ENCODE measurements at regions not wholly inside any gene's neighbourhood (a gene's known extent, or its start where the extent isn't known, plus 50 kb on each side); places are given as distances from the start of the nearest gene placed in this dataset.
"Not testable (repeated sequence)": the region's sequence is repeated elsewhere in the genome, so short reads cannot be mapped to it uniquely, and the experiment has no call there.

DNA sequence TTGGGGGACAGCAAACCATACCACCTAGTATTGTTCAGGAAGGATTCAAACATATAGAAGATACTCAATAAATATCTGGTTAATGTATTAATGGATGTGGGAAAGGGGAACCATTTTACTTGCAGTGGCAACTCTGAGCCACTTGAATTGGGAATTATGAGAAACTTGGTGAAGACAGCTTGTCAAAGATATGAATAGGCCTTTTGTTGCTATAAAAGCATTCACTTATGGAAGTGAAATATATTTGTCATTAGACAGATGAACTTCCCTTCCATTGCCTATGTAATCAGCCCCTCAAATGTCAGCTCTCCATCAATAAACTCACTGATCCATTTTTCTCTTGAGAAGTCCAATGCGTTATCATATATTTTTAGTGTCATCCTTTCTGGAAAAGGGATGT lies 56.1 kb downstream of the GPR85 start:
- no peak overlapping the region for H3K4me3 ChIP-seq (ENCODE audit: low read depth, low read length)
- TF ChIP-seq, protein P1, sequence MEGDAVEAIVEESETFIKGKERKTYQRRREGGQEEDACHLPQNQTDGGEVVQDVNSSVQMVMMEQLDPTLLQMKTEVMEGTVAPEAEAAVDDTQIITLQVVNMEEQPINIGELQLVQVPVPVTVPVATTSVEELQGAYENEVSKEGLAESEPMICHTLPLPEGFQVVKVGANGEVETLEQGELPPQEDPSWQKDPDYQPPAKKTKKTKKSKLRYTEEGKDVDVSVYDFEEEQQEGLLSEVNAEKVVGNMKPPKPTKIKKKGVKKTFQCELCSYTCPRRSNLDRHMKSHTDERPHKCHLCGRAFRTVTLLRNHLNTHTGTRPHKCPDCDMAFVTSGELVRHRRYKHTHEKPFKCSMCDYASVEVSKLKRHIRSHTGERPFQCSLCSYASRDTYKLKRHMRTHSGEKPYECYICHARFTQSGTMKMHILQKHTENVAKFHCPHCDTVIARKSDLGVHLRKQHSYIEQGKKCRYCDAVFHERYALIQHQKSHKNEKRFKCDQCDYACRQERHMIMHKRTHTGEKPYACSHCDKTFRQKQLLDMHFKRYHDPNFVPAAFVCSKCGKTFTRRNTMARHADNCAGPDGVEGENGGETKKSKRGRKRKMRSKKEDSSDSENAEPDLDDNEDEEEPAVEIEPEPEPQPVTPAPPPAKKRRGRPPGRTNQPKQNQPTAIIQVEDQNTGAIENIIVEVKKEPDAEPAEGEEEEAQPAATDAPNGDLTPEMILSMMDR (IDR thresholded peaks at IDR 0.05; ENCODE audit: low read depth, low read length): no peak
- H3K27me3 ChIP-seq: no peaks in the 10 kb centered on the region; the same call in 1 of the 2 replicates
- no peaks in the 10 kb centered on the region for H3K36me3 ChIP-seq
- no peaks in the 10 kb centered on the region for H3K4me1 ChIP-seq
- DNase-seq: no peak
- no peaks in the 10 kb centered on the region for H3K9me3 ChIP-seq

DNA sequence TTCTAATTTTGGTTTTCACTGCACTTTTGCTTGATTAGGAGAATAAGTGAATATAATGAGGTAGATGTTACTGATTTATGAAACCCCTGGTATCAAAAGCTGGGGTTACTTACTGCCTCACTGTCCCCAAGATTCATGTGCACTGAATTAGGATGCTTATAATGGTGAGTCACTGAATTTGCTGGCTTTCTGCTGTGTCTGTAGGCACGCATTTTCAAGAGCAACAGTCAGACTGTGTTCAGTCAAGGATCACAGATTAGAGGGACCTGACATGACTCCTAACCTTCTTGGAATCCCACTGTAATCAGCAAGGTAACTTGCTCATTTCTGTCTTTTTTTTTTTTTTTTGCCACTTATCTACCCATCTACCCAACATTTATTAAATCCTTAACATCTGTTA lies 59.7 kb downstream of the GPR85 start:
- Histone ChIP-seq H3K4me1 (no peaks in the 10 kb centered on the region), H3K4me3 (ENCODE audit: low read depth, low read length) (no peak overlapping the region), H3K27me3 (no peaks in the 10 kb centered on the region), H3K9me3 (no peaks in the 10 kb centered on the region), H3K36me3 (no peaks in the 10 kb centered on the region)
- DNase-seq: no peak
- TF ChIP-seq, protein P1 (IDR thresholded peaks at IDR 0.05; ENCODE audit: low read depth, low read length): no peak

DNA sequence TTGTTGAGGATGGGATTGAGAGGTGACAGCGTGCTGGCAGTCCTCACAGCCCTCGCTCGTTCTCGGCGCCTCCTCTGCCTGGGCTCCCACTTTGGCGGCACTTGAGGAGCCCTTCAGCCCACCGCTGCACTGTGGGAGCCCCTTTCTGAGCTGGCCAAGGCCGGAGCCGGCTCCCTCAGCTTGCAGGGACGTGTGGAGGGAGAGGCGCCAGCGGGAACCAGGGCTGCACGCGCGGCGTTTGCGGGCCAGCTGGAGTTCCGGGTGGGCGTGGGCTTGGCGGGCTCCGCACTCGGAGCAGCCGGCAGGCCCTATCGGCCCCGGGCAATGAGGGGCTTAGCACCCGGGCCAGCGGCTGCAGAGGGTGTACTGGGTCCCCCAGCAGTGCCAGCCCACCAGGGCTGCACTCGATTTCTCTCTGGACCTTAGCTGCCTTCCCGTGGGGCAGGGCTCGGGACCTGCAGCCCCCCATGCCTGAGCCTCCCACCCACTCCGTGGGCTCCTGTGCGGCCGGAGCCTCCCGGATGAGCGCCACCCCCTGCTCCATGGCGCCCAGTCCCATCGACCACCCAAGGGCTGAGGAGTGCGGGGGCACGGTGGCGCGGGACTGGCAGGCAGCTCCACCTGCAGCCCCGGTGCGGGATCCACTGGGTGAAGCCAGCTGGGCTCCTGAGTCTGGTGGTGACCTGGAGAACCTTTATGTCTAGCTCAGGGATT lies 69.3 kb downstream of the GPR85 start:
- not testable (repeated sequence) for H3K27me3 ChIP-seq; DNase-seq; H3K4me1 ChIP-seq; H3K9me3 ChIP-seq; H3K4me3 ChIP-seq (ENCODE audit: low read depth, low read length); H3K36me3 ChIP-seq

DNA sequence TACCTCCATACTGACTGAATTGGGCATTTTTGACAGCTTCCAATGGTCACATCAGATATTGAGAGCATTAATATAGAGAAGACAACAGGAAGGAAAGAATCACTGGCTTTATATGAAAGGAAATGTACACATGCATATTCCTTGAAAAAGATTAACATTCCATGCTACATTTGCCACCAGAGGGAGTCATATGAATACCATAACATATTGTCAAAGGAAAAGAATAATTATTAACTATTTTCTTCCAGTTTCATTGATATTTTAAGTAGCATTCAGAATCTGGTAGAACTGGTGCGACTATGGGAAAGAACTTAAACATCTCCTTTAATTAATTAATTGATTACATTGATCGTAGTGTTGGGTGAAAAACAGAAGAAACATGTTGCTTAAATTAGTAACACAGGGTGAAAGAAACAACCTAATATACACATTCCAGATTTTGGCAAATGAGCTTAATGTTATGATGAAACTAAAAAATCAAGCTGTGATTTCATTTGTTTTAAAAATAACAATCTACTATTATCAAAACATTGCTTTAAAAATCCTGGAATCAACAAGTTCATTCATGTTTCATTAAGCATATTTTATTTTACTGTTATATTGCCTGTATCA lies 71.5 kb downstream of the GPR85 start:
- H3K36me3 ChIP-seq: no peaks in the 10 kb centered on the region
- H3K4me3 ChIP-seq (ENCODE audit: low read depth, low read length): no peak overlapping the region
- DNase-seq: no peak
- no peaks in the 10 kb centered on the region for H3K27me3 ChIP-seq
- H3K9me3 ChIP-seq: no peaks in the 10 kb centered on the region
- peaks cover 3% of the 10 kb centered on the region; the same call in 1 of the 2 replicates for H3K4me1 ChIP-seq
- TF ChIP-seq, protein P1 (IDR thresholded peaks at IDR 0.05; ENCODE audit: low read depth, low read length): peak; percentile 34

DNA sequence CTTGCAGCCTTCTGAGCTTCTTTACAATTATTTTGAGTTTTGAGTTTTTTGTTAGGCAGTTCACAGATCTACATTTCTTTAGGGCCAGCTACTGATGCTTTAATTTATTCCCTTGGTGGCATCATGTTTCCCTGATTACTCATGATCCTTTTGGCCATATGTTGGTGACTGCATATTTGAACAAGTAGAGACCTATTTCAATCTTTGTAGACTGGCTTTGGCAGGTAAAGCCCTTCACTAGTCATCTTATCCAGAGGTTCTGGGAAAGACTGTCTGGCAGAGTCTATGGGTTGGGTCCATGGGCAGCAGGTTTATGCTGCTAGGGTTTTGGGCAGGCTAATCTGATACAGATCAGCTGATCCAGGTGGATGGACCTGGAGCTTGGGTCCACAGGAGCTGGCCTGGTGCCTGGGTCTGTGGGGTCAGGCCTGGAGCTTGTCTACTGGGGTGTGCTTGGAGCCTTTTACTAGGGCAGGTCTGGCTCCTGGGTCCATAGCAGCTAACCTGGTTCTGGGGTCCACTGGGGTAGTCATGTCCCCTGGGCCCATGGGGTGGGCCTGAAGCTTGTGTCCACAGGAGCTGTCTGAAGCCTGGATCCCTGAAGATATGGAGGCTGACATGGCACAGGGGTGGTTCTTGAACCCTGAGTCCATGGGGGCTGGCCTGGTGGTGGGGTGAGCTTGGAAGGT lies 72.7 kb downstream of the GPR85 start:
- peaks cover 3% of the 10 kb centered on the region; the same call in 1 of the 2 replicates for H3K4me1 ChIP-seq
- DNase-seq: no peak
- no peak overlapping the region for H3K4me3 ChIP-seq (ENCODE audit: low read depth, low read length)
- H3K27me3 ChIP-seq: no peaks in the 10 kb centered on the region
- TF ChIP-seq, protein P1 (IDR thresholded peaks at IDR 0.05; ENCODE audit: low read depth, low read length): no peak
- no peaks in the 10 kb centered on the region for H3K9me3 ChIP-seq
- no peaks in the 10 kb centered on the region for H3K36me3 ChIP-seq

DNA sequence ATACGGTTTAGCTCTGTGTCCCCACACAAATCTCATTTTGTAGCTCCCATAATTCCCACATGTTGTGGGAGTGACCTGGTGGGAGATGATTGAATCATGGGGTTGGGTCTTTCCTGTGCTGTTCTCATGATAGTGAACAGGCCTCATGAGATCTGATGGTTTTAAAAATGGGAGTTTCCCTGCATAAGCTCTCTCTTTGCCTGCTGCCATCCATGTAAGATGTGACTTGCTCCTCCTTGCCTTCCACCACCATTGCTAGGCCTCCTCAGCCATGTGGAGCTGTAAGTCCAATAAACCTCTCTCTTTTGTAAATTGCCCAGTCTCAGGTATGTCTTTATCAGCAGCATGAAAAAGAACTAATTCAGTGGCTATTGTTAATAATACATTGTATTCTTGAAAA lies 73.8 kb downstream of the GPR85 start:
- not testable (repeated sequence) for DNase-seq; H3K4me1 ChIP-seq; H3K36me3 ChIP-seq; H3K9me3 ChIP-seq; H3K27me3 ChIP-seq; H3K4me3 ChIP-seq (ENCODE audit: low read depth, low read length)

DNA sequence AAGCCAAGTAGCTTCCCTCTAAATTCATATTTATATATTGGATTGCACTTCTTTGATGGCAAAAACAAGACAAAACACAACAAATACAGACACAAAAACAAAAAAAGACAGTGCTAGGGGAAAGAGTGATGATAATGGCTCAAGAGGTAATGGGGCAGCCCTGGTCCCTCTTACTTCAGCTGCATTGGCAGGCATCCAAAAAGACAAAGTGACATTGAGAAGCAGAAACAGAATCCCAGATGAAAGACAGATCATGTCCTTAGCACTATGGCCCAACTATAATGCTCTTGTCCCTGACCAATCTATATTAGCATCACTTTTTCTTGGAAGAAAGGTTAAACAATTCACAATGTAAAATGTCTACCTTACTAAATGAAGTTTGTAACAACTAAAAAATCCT lies 76.2 kb downstream of the GPR85 start:
- peaks cover 3% of the 10 kb centered on the region; the same call in 1 of the 2 replicates for H3K4me1 ChIP-seq
- H3K36me3 ChIP-seq: no peaks in the 10 kb centered on the region
- H3K4me3 ChIP-seq (ENCODE audit: low read depth, low read length): no peak overlapping the region
- no peaks in the 10 kb centered on the region for H3K27me3 ChIP-seq
- peak; percentile 43 for DNase-seq
- no peaks in the 10 kb centered on the region for H3K9me3 ChIP-seq
- TF ChIP-seq, protein P1 (IDR thresholded peaks at IDR 0.05; ENCODE audit: low read depth, low read length): no peak
